Ovary (tissue), 3 donors: ENCODE measurements at regions not wholly inside any gene's neighbourhood (a gene's known extent, or its start where the extent isn't known, plus 50 kb on each side); places are given as distances from the start of the nearest gene placed in this dataset.

Experiments
- POLR2A ChIP-seq: fragments of 450-650 bp; IDR thresholded peaks from one replicate; pipeline ENCODE4 v1.6.1; 2017; ENCODE audit warnings: antibody characterized with exemption, mild to moderate bottlenecking, moderate library complexity
- TF ChIP-seq, protein P1 (sequence below), 3 donors: fragments of 450-650 bp in 2 of 3; fragments of 200-600 bp in 1 of 3; IDR thresholded peaks; one replicate each; pipeline versions ENCODE4 v1.5.1 to v1.8.0; 2016 to 2022; ENCODE audit warnings: antibody characterized with exemption in 3 of 3, mild to moderate bottlenecking in 1 of 3
- donor health status: DM: no; HTN: no; CAD: no.

DNA sequence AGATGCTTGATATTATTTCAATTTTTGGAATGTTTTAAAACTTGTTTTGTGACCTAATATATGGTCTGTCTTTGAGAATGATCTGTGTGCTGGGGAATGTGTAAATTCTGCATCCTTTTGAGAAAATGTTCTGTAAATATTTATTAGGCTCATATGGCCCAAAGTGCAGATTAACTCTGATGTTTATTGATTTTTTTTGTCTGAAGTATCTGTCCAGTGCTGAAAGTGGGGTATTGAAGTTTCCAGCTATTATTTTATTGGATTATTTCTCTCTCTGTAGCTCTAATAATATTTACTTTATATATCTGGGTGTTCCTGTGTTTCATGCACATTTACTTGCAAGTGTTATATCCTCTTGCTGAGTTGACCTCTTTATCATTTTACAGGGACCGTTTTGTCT lies 1397.2 kb downstream of the PLA2G4A start:
- TF ChIP-seq, protein P1, sequence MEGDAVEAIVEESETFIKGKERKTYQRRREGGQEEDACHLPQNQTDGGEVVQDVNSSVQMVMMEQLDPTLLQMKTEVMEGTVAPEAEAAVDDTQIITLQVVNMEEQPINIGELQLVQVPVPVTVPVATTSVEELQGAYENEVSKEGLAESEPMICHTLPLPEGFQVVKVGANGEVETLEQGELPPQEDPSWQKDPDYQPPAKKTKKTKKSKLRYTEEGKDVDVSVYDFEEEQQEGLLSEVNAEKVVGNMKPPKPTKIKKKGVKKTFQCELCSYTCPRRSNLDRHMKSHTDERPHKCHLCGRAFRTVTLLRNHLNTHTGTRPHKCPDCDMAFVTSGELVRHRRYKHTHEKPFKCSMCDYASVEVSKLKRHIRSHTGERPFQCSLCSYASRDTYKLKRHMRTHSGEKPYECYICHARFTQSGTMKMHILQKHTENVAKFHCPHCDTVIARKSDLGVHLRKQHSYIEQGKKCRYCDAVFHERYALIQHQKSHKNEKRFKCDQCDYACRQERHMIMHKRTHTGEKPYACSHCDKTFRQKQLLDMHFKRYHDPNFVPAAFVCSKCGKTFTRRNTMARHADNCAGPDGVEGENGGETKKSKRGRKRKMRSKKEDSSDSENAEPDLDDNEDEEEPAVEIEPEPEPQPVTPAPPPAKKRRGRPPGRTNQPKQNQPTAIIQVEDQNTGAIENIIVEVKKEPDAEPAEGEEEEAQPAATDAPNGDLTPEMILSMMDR (IDR thresholded peaks at IDR 0.05), result no peak
- TF ChIP-seq POLR2A, result no peak
